ENCODE measurements at regions not wholly inside any gene's neighbourhood (a gene's known extent, or its start where the extent isn't known, plus 50 kb on each side); places are given as distances from the start of the nearest gene placed in this dataset.

GRCh38 chr5:88507261-88507660 lies 238.6 kb upstream of the TMEM161B start:
- no peak overlapping the region for H3K4me3 Mint-ChIP-seq (ENCODE audit: unreplicated experiment)
- DNase-seq (ENCODE audit: low read depth) (no peak), FAIRE-seq (no peak)
- peaks cover 37% of the 10 kb centered on the region for H3K27me3 Mint-ChIP-seq (ENCODE audit: low read depth, unreplicated experiment)
- no peaks in the 10 kb centered on the region for H3K36me3 Mint-ChIP-seq (ENCODE audit: low read depth, unreplicated experiment)
- peaks cover 6% of the 10 kb centered on the region for H3K9me3 Mint-ChIP-seq (ENCODE audit: unreplicated experiment)
- H3K27ac Mint-ChIP-seq (ENCODE audit: unreplicated experiment), result no peak overlapping the region
- Histone ChIP-seq H3K27me3 (ENCODE audit: insufficient read depth, low read length) (no peaks in the 10 kb centered on the region), H3K4me3 (ENCODE audit: insufficient read depth, low read depth, low read length) (no peak overlapping the region), H3K4me1 (ENCODE audit: insufficient read depth, low read length) (no peaks in the 10 kb centered on the region), H2AFZ (ENCODE audit: low read depth, low read length) (no peak overlapping the region), H3K36me3 (ENCODE audit: insufficient read depth, low read length) (no peaks in the 10 kb centered on the region), H3K4me2 (ENCODE audit: low read length) (no peak overlapping the region), H3K9me3 (ENCODE audit: insufficient read depth, low read depth, low read length) (no peaks in the 10 kb centered on the region), H3K27ac (ENCODE audit: low read depth, low read length) (no peak overlapping the region), H4K20me1 (ENCODE audit: insufficient read depth, low read length) (no peaks in the 10 kb centered on the region), H3K79me2 (ENCODE audit: insufficient read depth, low read length) (no peaks in the 10 kb centered on the region), H3K9ac (ENCODE audit: low read length) (no peak overlapping the region)
- TF ChIP-seq, protein P1, sequence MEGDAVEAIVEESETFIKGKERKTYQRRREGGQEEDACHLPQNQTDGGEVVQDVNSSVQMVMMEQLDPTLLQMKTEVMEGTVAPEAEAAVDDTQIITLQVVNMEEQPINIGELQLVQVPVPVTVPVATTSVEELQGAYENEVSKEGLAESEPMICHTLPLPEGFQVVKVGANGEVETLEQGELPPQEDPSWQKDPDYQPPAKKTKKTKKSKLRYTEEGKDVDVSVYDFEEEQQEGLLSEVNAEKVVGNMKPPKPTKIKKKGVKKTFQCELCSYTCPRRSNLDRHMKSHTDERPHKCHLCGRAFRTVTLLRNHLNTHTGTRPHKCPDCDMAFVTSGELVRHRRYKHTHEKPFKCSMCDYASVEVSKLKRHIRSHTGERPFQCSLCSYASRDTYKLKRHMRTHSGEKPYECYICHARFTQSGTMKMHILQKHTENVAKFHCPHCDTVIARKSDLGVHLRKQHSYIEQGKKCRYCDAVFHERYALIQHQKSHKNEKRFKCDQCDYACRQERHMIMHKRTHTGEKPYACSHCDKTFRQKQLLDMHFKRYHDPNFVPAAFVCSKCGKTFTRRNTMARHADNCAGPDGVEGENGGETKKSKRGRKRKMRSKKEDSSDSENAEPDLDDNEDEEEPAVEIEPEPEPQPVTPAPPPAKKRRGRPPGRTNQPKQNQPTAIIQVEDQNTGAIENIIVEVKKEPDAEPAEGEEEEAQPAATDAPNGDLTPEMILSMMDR (IDR thresholded peaks at IDR 0.05; ENCODE audit: insufficient read depth, low read depth, low read length), result no peak
- no peak for TF ChIP-seq EZH2 (IDR thresholded peaks at IDR 0.05; ENCODE audit: insufficient read depth, low read length)
- no peaks in the 10 kb centered on the region for H3K4me1 Mint-ChIP-seq (ENCODE audit: low read depth, unreplicated experiment)

- no peaks in the 10 kb centered on the region for H3K36me3 ChIP-seq (ENCODE audit: insufficient read depth, low read length)
- H3K4me3 Mint-ChIP-seq (ENCODE audit: unreplicated experiment), result no peak overlapping the region
- no peaks in the 10 kb centered on the region for H3K9me3 ChIP-seq (ENCODE audit: insufficient read depth, low read depth, low read length)
- no peaks in the 10 kb centered on the region for H3K4me1 ChIP-seq (ENCODE audit: insufficient read depth, low read length)
- H3K9ac ChIP-seq (ENCODE audit: low read length), result no peak overlapping the region
- no peak overlapping the region for H3K4me3 ChIP-seq (ENCODE audit: insufficient read depth, low read depth, low read length)
- no peaks in the 10 kb centered on the region for H3K36me3 Mint-ChIP-seq (ENCODE audit: low read depth, unreplicated experiment)
- no peak overlapping the region for H3K27ac ChIP-seq (ENCODE audit: low read depth, low read length)
- peaks cover 31% of the 10 kb centered on the region for H3K27me3 Mint-ChIP-seq (ENCODE audit: low read depth, unreplicated experiment)
- peaks cover 6% of the 10 kb centered on the region for H3K9me3 Mint-ChIP-seq (ENCODE audit: unreplicated experiment)
- no peak for FAIRE-seq
- no peak for DNase-seq (ENCODE audit: low read depth)
- no peaks in the 10 kb centered on the region for H3K4me1 Mint-ChIP-seq (ENCODE audit: low read depth, unreplicated experiment)
- H3K27ac Mint-ChIP-seq (ENCODE audit: unreplicated experiment), result no peak overlapping the region
- no peak overlapping the region for H2AFZ ChIP-seq (ENCODE audit: low read depth, low read length)
- H3K4me2 ChIP-seq (ENCODE audit: low read length), result no peak overlapping the region
- no peaks in the 10 kb centered on the region for H3K79me2 ChIP-seq (ENCODE audit: insufficient read depth, low read length)
- no peaks in the 10 kb centered on the region for H3K27me3 ChIP-seq (ENCODE audit: insufficient read depth, low read length)
- TF ChIP-seq, protein P1 (IDR thresholded peaks at IDR 0.05; ENCODE audit: insufficient read depth, low read depth, low read length), result no peak
- TF ChIP-seq EZH2 (IDR thresholded peaks at IDR 0.05; ENCODE audit: insufficient read depth, low read length), result no peak
- H4K20me1 ChIP-seq (ENCODE audit: insufficient read depth, low read length), result no peaks in the 10 kb centered on the region
Measured at GRCh38 chr5:88503406-88503805, 234.8 kb upstream of the TMEM161B start.

GRCh38 chr5:88503041-88503345 lies 234.3 kb upstream of the TMEM161B start:
- H3K27me3 Mint-ChIP-seq (ENCODE audit: low read depth, unreplicated experiment), result peaks cover 29% of the 10 kb centered on the region
- peaks cover 6% of the 10 kb centered on the region for H3K9me3 Mint-ChIP-seq (ENCODE audit: unreplicated experiment)
- no peak for TF ChIP-seq EZH2 (IDR thresholded peaks at IDR 0.05; ENCODE audit: insufficient read depth, low read length)
- TF ChIP-seq, protein P1 (IDR thresholded peaks at IDR 0.05; ENCODE audit: insufficient read depth, low read depth, low read length), result no peak
- H3K36me3 ChIP-seq (ENCODE audit: insufficient read depth, low read length), result no peaks in the 10 kb centered on the region
- H3K27ac Mint-ChIP-seq (ENCODE audit: unreplicated experiment), result no peak overlapping the region
- H3K4me1 Mint-ChIP-seq (ENCODE audit: low read depth, unreplicated experiment), result no peaks in the 10 kb centered on the region
- H3K79me2 ChIP-seq (ENCODE audit: insufficient read depth, low read length), result no peaks in the 10 kb centered on the region
- no peak overlapping the region for H3K4me3 Mint-ChIP-seq (ENCODE audit: unreplicated experiment)
- peak overlapping the region; percentile 70 for H3K9ac ChIP-seq (ENCODE audit: low read length)
- H2AFZ ChIP-seq (ENCODE audit: low read depth, low read length), result peak overlapping the region; percentile 73
- H3K4me2 ChIP-seq (ENCODE audit: low read length), result peak overlapping the region; percentile 81
- no peaks in the 10 kb centered on the region for H4K20me1 ChIP-seq (ENCODE audit: insufficient read depth, low read length)
- H3K9me3 ChIP-seq (ENCODE audit: insufficient read depth, low read depth, low read length), result no peaks in the 10 kb centered on the region
- no peaks in the 10 kb centered on the region for H3K36me3 Mint-ChIP-seq (ENCODE audit: low read depth, unreplicated experiment)
- peak overlapping the region; percentile 58 for H3K4me3 ChIP-seq (ENCODE audit: insufficient read depth, low read depth, low read length)
- H3K27me3 ChIP-seq (ENCODE audit: insufficient read depth, low read length), result no peaks in the 10 kb centered on the region
- FAIRE-seq (no peak), DNase-seq (ENCODE audit: low read depth) (no peak)
- H3K27ac ChIP-seq (ENCODE audit: low read depth, low read length), result no peak overlapping the region
- no peaks in the 10 kb centered on the region for H3K4me1 ChIP-seq (ENCODE audit: insufficient read depth, low read length)
